A673 (cell line): ENCODE measurements at regions not wholly inside any gene's neighbourhood (a gene's known extent, or its start where the extent isn't known, plus 50 kb on each side); places are given as distances from the start of the nearest gene placed in this dataset.

Experiments used
- BruUV-seq: library from RNA; stranded (reverse); fragments of 400-500 nt; replicated peaks from 2 replicates; lab custom pipeline; 2021; lab: Mats Ljungman, UMichigan
- CTCF ChIA-PET: fragments of 300-600 bp; sonication (Branson Sonifier 250); formaldehyde crosslinking; loops from one replicate; lab custom pipeline; 2022; ENCODE audit warnings: antibody characterized with exemption; lab: Charles Lee
- POLR2A ChIA-PET: fragments of 300-600 bp; sonication (Branson Sonifier 250); formaldehyde crosslinking; loops from one replicate; lab custom pipeline; 2022; ENCODE audit warnings: antibody characterized with exemption; ENCODE audit not compliant: low non-redundant PET; lab: Charles Lee
- DNase-seq: peaks from one replicate; pipeline ENCODE4 v3.0.0-alpha.2; 2015; ENCODE audit warnings: low spot score
- H3K27ac ChIP-seq: fragments of 200-600 bp; sonication (generic); 2 replicates; pipeline ENCODE4 v1.5.1; 2016; ENCODE audit warnings: mixed run types, low read depth, mild to moderate bottlenecking, mixed read lengths, antibody characterized with exemption, low read length; ENCODE audit not compliant: poor library complexity, severe bottlenecking
- H3K27me3 ChIP-seq: fragments of 200-600 bp; sonication (generic); replicated peaks from 2 replicates; pipeline ENCODE4 v1.6.1; 2017; ENCODE audit warnings: mixed run types, low read depth, mild to moderate bottlenecking, mixed read lengths, antibody characterized with exemption, low read length; ENCODE audit not compliant: insufficient read depth, poor library complexity
- H3K36me3 ChIP-seq: fragments of 200-600 bp; sonication (generic); 2 replicates; pipeline ENCODE4 v1.6.1; 2016; ENCODE audit warnings: mixed run types, mild to moderate bottlenecking, mixed read lengths, antibody characterized with exemption, low read length; ENCODE audit not compliant: insufficient read depth, poor library complexity, severe bottlenecking
- H3K4me1 ChIP-seq: fragments of 200-600 bp; sonication (generic); 2 replicates; pipeline ENCODE4 v1.6.1; 2017; ENCODE audit warnings: mixed run types, mild to moderate bottlenecking, mixed read lengths, antibody characterized with exemption, low read length; ENCODE audit not compliant: insufficient read depth, poor library complexity, severe bottlenecking
- H3K4me3 ChIP-seq: fragments of 200-600 bp; sonication (generic); 2 replicates; pipeline ENCODE4 v1.5.1; 2016; ENCODE audit warnings: low read depth, mixed run types, mild to moderate bottlenecking, mixed read lengths, low read length; ENCODE audit not compliant: poor library complexity, severe bottlenecking
- H3K9me3 ChIP-seq: fragments of 200-600 bp; sonication (generic); 2 replicates; pipeline ENCODE4 v1.6.1; 2016; ENCODE audit warnings: mixed run types, low read depth, mild to moderate bottlenecking, mixed read lengths, antibody characterized with exemption, low read length; ENCODE audit not compliant: poor library complexity, severe bottlenecking
- CTCF ChIP-seq: fragments of 300-800, 200-600 bp; sonication (generic); conservative IDR thresholded peaks from 2 replicates; pipeline ENCODE4 v1.5.1; 2017; ENCODE audit warnings: low read depth, mild to moderate bottlenecking, antibody characterized with exemption, low read length, moderate library complexity, mixed read lengths
- EZH2 ChIP-seq: fragments of 200-600 bp; sonication (generic); IDR thresholded peaks from 2 replicates; pipeline ENCODE4 v1.6.1; 2017; ENCODE audit warnings: borderline replicate concordance, low read depth, mild to moderate bottlenecking, mixed read lengths, antibody characterized with exemption, low read length; ENCODE audit not compliant: poor library complexity, severe bottlenecking
- intact Hi-C: fragments of 100-400 bp; cut with micrococcal nuclease; formaldehyde crosslinking; loops from one replicate; pipeline ENCODE4 v1.10.0; 2022; ENCODE audit not compliant: unreplicated experiment

DNA sequence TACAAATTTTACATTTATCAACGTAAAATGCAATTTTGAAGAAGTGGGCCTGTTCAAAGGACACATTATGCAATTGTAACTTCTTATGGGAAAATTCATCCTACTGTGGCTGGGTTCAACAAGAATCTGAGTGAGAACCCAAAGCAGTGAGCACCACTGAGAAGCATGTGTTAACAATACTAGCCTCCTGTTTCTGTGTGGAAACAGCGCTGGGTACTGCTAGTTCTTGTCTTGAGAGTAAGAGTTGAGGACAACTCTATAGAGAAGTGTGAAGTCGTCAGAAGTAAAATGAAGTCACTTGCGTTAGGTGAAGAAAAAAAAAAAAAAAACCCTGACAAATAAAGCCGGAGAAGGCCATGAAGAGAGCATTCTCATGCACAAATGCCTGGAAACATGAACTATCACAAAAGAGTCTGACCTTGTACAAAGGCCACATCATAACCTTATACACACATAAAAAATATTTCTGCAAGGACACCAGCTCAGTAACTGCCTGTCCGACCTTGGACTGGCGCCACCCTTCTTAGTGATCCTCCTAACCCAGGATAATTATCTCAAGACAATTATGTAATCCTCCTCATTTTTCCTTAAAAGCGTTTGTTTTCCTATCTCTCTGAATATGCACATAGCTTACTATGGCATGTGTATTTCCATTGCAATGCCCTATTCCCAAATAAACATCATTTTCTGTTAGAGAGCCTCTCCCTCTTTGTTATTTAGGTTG is 554.9 kb downstream of the HTR7 start:
- Histone ChIP-seq H3K27me3 (peaks cover 41% of the 10 kb centered on the region), H3K36me3 (no peaks in the 10 kb centered on the region), H3K4me3 (no peak overlapping the region), H3K4me1 (no peaks in the 10 kb centered on the region), H3K27ac (no peak overlapping the region), H3K9me3 (no peaks in the 10 kb centered on the region)
- no peak for TF ChIP-seq CTCF
- TF ChIP-seq EZH2: no peak
- BruUV-seq: no TSS peak
- intact Hi-C loops: no loop called here
- ChIA-PET POLR2A (no interaction called here), CTCF (no interaction called here)
- DNase-seq: no peak

DNA sequence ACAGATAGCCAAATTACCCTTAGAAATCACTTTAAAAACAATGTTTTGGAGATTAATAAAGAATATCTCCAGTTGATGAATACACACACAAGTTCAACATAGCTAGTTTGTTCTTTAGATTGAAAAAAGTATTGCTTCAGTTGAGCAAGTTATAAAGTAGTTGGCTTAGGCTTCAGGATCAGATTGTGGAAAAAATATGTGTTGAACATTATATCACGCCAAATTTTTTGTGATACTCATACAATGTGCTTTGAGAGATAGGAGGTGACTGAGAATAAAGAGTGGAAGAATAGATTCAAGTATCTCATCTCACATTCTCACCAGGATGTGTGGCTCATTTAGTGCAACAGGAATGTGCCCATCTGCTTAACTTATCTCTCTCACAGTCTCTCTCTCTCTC is 553.3 kb downstream of the HTR7 start:
- no peaks in the 10 kb centered on the region for H3K4me1 ChIP-seq
- DNase-seq: no peak
- ChIA-PET POLR2A (no interaction called here), CTCF (no interaction called here)
- H3K9me3 ChIP-seq: no peaks in the 10 kb centered on the region
- TF ChIP-seq EZH2 (no peak), CTCF (no peak)
- peaks cover 41% of the 10 kb centered on the region for H3K27me3 ChIP-seq
- intact Hi-C loops: no loop called here
- no peak overlapping the region for H3K27ac ChIP-seq
- no peaks in the 10 kb centered on the region for H3K36me3 ChIP-seq
- no TSS peak for BruUV-seq
- H3K4me3 ChIP-seq: no peak overlapping the region

GRCh38 chr10:90306187-90306586 is 551.7 kb downstream of the HTR7 start:
- ChIA-PET POLR2A (no interaction called here), CTCF (no interaction called here)
- H3K9me3 ChIP-seq: no peaks in the 10 kb centered on the region
- no peak overlapping the region for H3K27ac ChIP-seq
- no peaks in the 10 kb centered on the region for H3K4me1 ChIP-seq
- TF ChIP-seq EZH2 (no peak), CTCF (no peak)
- BruUV-seq: no TSS peak
- intact Hi-C loops: no loop called here
- no peak for DNase-seq
- no peak overlapping the region for H3K4me3 ChIP-seq
- peaks cover 36% of the 10 kb centered on the region for H3K27me3 ChIP-seq
- no peaks in the 10 kb centered on the region for H3K36me3 ChIP-seq
